HG03571 (cell line): ENCODE measurements at regions not wholly inside any gene's neighbourhood (a gene's known extent, or its start where the extent isn't known, plus 50 kb on each side); places are given as distances from the start of the nearest gene placed in this dataset.
"Not testable (repeated sequence)": the region's sequence is repeated elsewhere in the genome, so short reads cannot be mapped to it uniquely, and the experiment has no call there.

Experiments
- ATAC-seq: cut with Tn5 transposase; IDR thresholded peaks from one replicate; pipeline ENCODE4 v1.9.1; 2021; ENCODE audit not compliant: unreplicated experiment

DNA sequence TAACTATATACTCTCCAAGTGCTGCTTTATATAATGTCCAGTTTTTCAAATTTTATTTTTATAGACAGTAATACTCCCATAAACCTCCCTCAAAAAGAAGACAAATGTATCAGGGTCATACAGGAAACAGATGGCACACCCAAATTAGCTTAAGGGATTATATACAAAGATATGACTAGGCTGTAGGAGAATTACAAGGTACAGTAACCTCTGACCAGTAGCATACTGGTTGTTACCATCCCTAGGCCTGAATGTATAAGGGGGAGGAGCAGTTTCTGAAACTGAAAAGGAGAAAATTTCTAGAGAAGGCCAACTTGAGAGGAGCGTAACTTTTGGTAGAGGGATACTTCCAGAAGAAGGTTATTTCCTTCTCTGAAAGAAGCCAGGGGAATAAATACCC lies 122.6 kb upstream of the NBPF19 start:
- not testable (repeated sequence) for ATAC-seq

DNA sequence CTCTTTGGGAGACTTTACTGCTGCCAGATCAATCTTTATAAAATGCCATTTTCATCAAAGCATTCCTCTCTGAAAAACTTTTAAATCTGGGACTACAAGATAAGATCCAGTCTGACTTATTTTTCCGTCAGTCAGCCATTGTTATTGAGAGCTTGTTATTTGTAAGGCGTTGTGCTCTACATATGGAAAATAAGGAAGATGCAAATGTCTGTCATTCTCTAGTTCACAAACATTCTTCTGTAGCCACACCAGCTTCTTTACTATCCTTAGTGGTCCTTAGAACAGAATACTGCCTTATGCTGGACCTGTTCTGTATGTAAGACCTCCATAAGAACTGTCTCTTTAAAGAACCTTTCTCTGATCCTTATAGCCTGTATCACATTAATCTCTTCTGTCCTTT lies 120.3 kb upstream of the NBPF19 start:
- not testable (repeated sequence) for ATAC-seq

DNA sequence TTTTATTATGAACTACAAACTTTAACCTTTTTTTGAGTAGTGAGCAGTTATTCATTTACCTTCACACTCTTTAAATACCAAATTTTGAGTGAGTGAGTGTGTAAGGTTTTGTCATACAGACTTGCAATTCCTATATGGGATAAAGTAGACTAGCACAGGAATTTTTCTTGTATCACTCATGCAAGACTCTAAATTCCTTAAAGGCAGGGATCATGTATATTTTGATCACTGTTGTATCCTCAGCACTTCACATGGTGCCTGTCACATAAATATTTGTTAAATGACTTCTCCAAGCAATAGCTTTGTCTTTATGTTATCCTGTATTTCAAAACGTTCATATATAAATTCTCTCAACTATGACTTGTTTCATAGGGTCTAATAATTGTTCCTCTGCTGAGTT lies 119.1 kb upstream of the NBPF19 start:
- not testable (repeated sequence) for ATAC-seq

DNA sequence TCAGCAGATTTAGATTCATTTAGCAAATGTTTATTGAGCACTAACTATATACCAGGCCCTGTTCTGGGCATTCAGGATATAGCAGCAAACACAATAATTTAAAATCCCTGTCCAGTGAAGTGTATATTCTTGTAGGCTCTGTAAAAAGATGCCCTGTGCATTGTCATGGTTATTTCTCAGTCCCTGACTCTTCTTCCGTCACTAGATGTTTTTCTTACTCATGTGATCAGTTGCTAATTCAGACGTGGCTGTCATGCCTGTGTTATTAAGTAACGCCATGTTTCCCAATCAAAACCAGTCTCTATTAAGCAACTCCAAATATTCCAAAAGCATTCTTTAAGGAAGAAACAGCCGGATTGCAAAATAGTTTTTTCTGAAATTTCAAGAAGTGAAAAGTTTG lies 118.7 kb upstream of the NBPF19 start:
- ATAC-seq = not testable (repeated sequence)

DNA sequence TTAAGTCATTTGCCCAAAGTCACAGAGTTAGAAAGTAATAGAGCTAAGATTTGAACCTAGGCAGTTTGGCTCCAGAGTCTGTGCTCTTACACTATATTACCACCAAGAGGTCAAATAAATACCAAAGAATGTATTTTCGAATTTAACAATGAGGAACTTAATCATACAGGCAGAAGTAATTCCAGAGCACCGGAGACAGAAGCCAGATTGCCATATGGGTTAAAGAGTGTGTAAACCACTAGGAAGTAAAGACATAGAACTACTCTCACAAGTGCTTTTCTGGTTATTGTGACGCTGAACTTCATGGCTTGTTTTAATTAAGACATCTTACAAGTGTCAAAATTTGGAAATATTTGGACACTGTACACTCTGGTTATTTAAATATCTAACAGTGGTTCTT lies 114.5 kb upstream of the NBPF19 start:
- ATAC-seq = not testable (repeated sequence)

DNA sequence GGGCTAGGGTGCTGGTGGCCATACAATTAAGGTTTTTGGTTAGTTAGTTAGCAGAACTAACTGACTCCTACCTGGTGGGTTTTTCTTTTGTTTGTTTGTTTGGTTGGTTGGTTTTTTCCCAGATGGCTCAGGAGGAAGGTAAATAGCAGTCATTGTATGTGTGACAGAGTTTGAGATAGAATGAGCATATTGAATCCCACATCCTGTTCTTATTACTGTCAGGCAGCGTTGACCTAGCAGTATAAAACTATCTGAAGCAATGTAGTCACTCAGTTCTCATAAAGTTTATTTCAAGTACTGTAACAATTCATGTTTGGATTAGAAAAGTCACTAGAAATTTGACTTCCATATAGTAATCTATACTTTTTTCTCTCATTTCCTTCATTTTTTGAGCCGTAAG lies 113.5 kb upstream of the NBPF19 start:
- not testable (repeated sequence) for ATAC-seq

DNA sequence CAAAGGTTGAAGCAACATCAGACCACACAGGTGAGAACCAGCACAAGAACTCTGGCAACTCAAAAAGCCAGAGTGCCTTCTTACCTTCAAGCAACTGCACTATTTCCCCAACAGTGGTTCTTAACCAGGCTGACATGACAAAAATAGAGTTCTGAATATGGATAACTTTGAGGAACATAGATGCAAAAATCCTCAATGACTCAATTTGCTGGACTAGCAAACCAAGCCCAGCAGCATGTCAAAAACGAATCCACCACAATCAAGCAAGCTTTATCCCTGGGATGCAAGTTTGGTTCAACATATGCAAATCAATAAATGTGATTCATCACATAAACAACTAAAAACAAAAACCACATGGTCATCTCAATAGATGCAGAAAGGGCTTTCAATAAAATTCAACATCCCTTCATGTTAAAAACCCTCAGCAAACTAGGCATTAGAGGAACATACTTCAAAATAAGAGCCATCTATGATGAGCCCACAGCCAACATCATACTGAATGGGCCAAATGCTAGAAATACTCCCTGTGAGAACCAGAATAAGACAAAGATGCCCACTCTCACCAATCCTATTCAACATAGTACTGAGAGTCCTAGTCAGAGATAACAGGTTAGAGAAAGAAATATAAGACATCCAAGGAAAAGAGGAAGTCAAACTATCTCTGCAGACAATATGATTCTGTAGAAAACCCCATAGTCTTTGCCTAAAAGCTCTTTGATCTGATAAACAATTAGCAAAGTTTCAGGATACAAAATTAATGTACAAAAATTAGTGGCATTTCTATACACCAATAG lies 110.5 kb upstream of the NBPF19 start:
- ATAC-seq = not testable (repeated sequence)

DNA sequence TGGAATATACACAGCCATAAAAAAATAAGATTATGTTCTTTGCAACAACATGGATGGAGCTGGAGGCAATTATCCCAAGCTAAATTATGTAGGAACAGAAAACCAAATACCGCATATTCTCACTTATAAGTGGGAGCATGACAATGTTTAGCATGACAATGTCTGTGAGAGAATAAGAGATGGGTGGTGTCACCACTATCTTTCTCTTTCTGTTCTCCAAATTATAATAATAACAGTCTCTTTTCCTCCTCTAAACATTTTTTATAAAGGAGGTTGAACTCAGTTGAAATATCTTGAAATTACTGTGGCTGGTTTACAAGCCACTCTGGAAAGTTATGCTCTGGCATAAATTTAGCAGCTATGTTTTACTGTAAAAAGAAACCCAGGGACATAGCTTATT lies 108.4 kb upstream of the NBPF19 start:
- not testable (repeated sequence) for ATAC-seq

DNA sequence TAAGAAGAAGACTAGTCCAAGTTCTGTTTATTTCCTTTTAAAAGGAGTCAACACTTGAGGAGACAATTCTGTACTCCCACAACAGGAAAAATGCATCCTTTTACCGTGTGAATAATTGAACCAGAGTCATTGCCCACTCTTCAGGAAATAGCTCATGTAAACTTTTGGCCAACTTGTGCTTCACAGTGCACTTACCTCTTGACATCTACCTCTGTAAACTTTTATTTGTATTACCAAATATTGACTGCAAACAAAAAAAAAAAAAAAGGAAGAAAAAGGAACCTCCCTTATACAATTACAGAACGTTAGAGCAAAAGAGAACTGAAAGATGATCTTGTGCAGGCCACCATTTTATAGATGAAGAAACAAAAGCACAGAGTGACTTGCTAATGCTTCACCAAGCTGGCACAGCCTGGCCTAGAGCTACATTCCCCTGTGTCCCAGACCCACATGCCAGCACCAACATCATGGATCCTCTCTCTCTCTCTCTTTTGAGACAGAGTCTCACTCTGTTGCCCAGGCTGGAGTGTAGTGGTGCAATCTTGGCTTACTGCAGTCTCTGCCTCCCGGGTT lies 107.3 kb upstream of the NBPF19 start:
- not testable (repeated sequence) for ATAC-seq

DNA sequence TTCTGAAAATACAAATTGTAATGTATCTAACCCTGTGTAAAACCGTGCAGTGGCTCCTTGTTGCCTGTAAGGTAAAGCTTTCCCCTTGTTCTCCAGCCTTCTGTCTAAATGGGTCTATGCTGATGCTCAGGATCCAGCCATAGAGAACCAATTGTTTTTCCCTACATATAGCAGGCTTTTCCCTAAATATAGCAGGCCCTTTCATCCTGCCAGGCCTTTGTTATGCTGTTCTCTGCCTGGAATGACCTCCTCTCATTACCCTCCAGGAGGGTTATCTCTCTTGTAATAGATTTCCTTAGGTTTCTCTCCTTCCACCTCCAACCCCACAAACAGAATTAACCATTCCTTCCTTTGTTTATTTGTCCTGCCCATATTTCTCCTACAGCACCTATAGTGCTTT lies 106.5 kb upstream of the NBPF19 start:
- ATAC-seq = not testable (repeated sequence)

DNA sequence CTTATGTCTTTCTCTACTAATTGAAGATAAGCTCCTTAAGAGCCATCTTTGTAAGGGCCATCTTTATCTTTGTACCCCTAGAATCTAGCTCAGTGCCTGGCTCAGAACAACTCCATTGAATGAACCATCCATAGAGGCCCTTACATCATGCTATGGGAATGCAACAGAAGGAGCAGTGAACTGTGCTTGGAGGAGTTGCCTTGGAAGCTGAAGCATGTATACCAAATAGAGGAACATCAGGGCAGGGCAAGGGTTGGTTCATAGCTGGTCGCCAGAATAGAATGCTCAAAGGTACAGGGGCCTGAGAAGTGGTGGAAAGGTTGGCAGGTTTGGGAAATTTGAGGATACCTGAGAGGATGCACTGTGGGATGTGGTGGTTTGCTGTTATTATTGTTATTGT lies 105.8 kb upstream of the NBPF19 start:
- ATAC-seq = not testable (repeated sequence)

DNA sequence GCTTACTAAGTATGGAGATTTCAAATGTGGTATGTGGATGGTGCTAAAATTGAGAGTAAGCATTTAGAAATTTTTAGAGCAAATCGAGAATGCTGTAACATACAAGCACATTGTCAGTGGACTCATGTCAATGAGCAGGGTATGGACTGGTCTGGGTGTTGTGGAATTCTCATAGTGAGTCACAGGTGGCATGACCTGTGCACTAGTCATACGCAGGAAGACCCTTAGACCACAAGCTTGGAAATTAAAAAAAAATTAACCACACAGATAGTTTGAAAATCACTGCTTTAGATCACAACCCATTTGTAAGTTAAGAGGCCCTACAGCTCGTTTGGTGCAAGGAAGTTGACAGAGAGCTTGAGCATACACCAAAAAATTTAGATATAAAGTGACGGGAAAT lies 102.9 kb upstream of the NBPF19 start:
- not testable (repeated sequence) for ATAC-seq

DNA sequence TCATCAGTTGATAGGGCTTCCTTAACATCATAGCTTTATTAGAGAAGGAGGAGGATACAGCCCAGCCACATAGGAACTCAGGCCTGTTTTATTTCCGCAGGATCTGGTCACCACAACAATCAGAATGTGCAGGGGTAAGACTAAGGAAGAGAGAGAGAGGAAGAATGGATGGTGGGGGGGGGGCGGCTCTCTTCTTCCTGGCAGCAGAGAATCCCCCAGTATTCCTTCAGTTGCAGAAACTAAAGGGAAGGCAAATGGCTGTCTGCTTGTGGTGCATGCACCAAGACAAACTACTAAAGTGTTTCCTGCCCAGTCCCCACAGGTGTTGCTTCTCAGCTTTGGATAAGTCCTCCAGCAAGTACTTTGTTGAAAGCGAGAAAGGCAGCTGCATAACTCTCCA lies 96.4 kb upstream of the NBPF19 start:
- ATAC-seq = not testable (repeated sequence)

DNA sequence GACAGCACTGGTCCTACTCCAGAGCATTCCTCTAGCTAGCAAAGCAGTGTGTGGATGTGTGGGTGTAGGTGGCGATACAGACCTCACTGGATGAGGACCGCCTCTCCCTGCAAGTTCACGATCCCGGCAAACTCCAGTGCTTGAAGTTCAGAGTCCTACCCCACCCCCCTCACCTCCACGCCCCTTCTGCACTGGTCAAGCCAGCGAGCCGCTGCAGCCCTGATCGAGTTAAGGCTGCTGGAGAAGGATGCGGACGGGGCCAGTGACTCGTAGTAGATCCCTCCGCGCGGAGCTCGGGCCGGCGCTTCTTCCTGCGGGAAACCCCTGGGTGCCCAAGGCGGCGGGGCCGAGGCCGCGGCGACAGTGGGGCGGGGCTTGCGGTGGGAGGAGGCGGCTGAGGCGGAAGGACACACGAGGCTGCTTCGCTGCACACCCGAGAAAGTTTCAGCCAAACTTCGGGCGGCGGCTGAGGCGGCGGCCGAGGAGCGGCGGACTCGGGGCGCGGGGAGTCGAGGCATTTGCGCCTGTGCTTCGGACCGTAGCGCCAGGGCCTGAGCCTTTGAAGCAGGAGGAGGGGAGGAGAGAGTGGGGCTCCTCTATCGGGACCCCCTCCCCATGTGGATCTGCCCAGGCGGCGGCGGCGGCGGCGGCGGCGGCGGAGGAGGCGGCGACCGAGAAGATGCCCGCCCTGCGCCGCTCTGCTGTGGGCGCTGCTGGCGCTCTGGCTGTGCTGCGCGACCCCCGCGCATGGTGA lies 84.5 kb upstream of the NBPF19 start:
- not testable (repeated sequence) for ATAC-seq

DNA sequence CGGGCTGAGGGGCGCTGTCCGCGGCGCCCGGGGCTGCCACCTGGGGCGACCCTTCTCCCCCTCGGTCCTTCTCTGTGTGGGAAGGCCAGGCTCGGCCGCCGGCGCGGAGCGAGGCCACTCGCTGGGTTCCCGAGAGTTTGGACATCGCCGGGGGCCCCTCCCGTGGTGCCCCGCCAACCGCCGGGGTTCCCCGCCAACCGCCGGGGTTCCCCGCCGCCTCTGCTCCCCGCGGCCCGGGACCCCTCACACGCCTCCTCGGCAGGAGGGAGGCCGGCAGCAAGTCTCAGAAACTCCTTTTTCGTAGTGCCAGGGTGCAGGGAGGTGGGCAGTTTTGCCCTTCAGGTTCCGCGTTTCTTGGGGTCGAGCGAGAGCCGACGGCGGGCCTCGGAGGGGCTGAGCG lies 83.9 kb upstream of the NBPF19 start:
- ATAC-seq = not testable (repeated sequence)

DNA sequence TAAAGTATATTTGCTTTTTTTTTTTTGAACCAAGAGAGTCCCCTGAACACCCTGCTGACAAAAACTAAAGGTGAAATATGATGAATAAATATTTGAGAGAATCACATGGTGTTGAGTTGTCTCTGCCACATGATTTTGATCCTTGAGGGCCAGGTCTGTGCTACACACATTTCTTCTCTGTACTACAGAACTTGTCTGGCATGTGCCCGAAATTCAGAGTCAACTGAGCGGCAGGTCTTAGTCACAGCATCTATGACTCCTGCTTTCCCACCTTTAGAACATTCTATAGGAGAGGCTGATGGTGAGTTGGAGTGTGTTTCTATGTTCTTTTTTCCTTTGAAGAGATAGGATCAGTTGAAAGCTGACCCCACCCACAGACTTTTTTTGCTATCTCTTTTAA lies 79.0 kb upstream of the NBPF19 start:
- ATAC-seq = not testable (repeated sequence)

DNA sequence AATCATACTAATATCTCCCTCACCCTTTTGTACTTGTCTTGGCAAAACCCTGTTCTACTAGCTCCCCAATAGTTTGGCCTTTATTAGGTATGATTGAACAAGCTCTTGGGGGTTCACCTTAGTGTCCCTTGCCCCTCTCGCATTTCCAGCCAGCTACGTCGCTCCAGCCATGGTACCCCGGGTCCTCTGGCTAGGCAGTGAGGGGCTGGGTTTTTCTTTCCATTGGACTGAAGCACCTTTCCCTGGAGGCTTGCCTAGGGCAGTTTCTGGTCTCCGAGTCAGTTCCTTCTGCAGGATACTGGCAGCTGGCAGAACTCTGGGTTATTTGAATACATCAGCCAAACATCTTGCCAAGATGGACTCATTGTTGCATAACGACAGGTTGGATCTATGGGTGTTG lies 76.3 kb upstream of the NBPF19 start:
- not testable (repeated sequence) for ATAC-seq

DNA sequence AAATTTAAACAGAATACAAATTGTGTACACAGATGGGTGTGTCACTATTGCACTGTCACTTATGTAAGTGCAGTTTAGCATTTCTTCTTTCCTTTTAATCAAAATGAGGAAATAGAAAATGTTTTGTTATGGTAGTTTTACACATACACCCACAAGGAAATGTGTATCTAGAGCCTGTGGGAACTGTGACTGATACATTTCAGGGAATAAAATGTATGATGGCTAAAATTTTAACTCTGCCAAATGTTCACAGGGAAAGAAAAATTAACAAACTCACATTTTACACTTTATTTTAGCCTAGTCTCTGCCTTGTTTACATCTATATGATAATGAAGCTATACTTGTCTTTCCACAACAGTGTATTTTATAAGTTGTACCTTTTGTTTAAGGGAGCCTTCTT lies 66.4 kb upstream of the NBPF19 start:
- ATAC-seq = not testable (repeated sequence)

DNA sequence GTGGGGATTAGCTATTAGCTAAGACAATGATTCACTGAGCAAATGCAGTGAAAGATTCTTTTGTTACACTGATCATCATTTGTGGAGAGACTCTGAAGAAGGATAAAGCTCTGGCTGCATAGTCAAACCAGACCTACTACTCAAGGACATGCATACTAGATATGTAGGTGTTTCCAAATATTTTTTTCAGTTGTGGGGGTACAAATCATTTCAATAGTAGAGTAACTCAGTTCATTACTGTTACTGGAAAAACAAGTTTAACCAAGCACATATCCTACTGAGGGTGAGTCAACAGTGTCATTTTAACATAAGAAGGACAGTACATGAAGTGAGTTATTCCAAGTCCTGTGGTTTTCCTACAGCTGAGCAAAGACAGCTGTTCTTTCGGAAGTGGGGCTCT lies 59.5 kb upstream of the NBPF19 start:
- not testable (repeated sequence) for ATAC-seq

DNA sequence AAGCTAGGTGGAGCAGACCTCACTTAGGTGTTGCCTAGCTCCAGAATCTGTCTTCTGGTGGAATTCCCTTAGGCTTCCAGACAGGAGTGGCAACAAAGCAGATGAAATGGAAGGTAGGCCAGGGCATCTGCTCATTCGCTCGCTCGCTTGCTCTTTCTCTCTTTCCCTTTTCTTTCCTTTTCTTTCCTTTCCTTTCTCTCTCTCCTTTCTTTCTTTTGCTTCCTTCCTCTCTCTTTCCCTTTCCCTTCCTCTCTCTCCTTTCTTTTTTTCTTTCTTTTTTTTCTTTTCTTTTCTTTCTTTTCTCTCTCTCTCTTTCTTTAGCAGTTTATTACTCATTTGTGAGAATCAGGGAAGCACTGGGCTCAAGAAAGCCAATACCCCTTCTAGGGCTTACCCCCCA lies 56.1 kb upstream of the NBPF19 start:
- not testable (repeated sequence) for ATAC-seq

DNA sequence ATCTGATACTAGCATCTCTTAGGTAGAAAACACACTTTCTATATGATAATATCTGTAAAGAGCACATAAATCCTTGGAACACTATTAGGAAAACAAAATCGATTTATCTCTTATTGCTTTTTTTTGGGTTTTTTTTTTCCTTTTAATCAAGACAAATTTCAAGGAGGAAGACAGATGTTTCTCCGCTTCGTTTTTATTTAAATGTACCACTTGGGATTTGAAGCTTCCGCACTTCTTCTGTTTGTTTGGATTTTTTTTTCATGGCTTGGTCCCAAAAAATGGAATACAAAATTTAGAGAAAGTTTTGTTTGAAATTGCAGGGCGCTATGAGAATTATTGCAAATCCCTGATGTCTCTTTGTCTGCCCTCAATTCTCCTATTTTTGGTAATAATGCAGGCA lies 51.7 kb upstream of the NBPF19 start:
- not testable (repeated sequence) for ATAC-seq
